Neural crest cell (in vitro differentiated cells): ENCODE measurements at regions not wholly inside any gene's neighbourhood (a gene's known extent, or its start where the extent isn't known, plus 50 kb on each side); places are given as distances from the start of the nearest gene placed in this dataset.

ENCODE experiments used
- DNase-seq: peaks from one replicate; pipeline ENCODE4 v3.0.0; 2021; ENCODE audit warnings: low read depth, mixed read lengths, low spot score
- H3K27ac Mint-ChIP-seq: one replicate; pipeline ENCODE4 v1.8.0; 2021; ENCODE audit warnings: mild to moderate bottlenecking, mixed read lengths; ENCODE audit not compliant: unreplicated experiment
- H3K27me3 Mint-ChIP-seq: 2 replicates; pipeline ENCODE4 v1.8.0; 2021; ENCODE audit warnings: low read depth, mild to moderate bottlenecking, mixed read lengths
- H3K36me3 Mint-ChIP-seq: 2 replicates; pipeline ENCODE4 v1.8.0; 2021; ENCODE audit warnings: low read depth, mild to moderate bottlenecking, mixed read lengths
- H3K4me1 Mint-ChIP-seq: 2 replicates; pipeline ENCODE4 v1.8.0; 2021; ENCODE audit warnings: mixed read lengths
- H3K4me3 Mint-ChIP-seq: one replicate; pipeline ENCODE4 v1.8.0; 2021; ENCODE audit warnings: mild to moderate bottlenecking, mixed read lengths
- H3K9me3 Mint-ChIP-seq: 2 replicates; pipeline ENCODE4 v1.8.0; 2021; ENCODE audit warnings: mixed read lengths
- CTCF ChIP-seq: fragments of 200-600 bp; sonication (generic); conservative IDR thresholded peaks from 2 replicates; pipeline ENCODE4 v1.5.0; 2021; ENCODE audit warnings: antibody characterized with exemption, mild to moderate bottlenecking

- Mint-ChIP-seq H3K9me3 (peaks cover 6% of the 10 kb centered on the region), H3K36me3 (peaks cover 3% of the 10 kb centered on the region), H3K27ac (no peak overlapping the region), H3K4me1 (no peaks in the 10 kb centered on the region), H3K4me3 (no peak overlapping the region), H3K27me3 (no peaks in the 10 kb centered on the region)
- TF ChIP-seq CTCF = no peak
- no peak for DNase-seq
Measured at GRCh38 chr6:17020889-17021538, 80.8 kb upstream of the STMND1 start.

- no peak for TF ChIP-seq CTCF
- no peaks in the 10 kb centered on the region for H3K9me3 Mint-ChIP-seq
- no peak overlapping the region for H3K27ac Mint-ChIP-seq
- DNase-seq = no peak
- H3K36me3 Mint-ChIP-seq = no peaks in the 10 kb centered on the region
- no peaks in the 10 kb centered on the region for H3K27me3 Mint-ChIP-seq
- H3K4me3 Mint-ChIP-seq = no peak overlapping the region
- H3K4me1 Mint-ChIP-seq = no peaks in the 10 kb centered on the region
Measured at GRCh38 chr6:17018425-17018824, 83.4 kb upstream of the STMND1 start.

GRCh38 chr6:17017416-17017815, 84.4 kb upstream of the STMND1 start:
- Mint-ChIP-seq H3K27ac (no peak overlapping the region), H3K4me1 (no peaks in the 10 kb centered on the region), H3K4me3 (no peak overlapping the region), H3K9me3 (no peaks in the 10 kb centered on the region), H3K36me3 (no peaks in the 10 kb centered on the region), H3K27me3 (no peaks in the 10 kb centered on the region)
- TF ChIP-seq CTCF = no peak
- no peak for DNase-seq

- Mint-ChIP-seq H3K36me3 (no peaks in the 10 kb centered on the region), H3K9me3 (peaks cover 1% of the 10 kb centered on the region), H3K4me3 (no peak overlapping the region), H3K4me1 (no peaks in the 10 kb centered on the region), H3K27me3 (no peaks in the 10 kb centered on the region), H3K27ac (no peak overlapping the region)
- TF ChIP-seq CTCF = no peak
- no peak for DNase-seq
Measured at GRCh38 chr6:17015551-17016381, 86.1 kb upstream of the STMND1 start.

GRCh38 chr6:17015144-17015543, 86.7 kb upstream of the STMND1 start:
- no peak overlapping the region for H3K4me3 Mint-ChIP-seq
- DNase-seq = no peak
- no peaks in the 10 kb centered on the region for H3K27me3 Mint-ChIP-seq
- no peak for TF ChIP-seq CTCF
- H3K36me3 Mint-ChIP-seq = no peaks in the 10 kb centered on the region
- H3K27ac Mint-ChIP-seq = no peak overlapping the region
- peaks cover 3% of the 10 kb centered on the region for H3K9me3 Mint-ChIP-seq
- no peaks in the 10 kb centered on the region for H3K4me1 Mint-ChIP-seq
